GM21786 (cell line): ENCODE measurements at regions not wholly inside any gene's neighbourhood (a gene's known extent, or its start where the extent isn't known, plus 50 kb on each side); places are given as distances from the start of the nearest gene placed in this dataset.
"Not testable (repeated sequence)": the region's sequence is repeated elsewhere in the genome, so short reads cannot be mapped to it uniquely, and the experiment has no call there.

Source experiments
- ATAC-seq: cut with Tn5 transposase; IDR thresholded peaks from one replicate; pipeline ENCODE4 v1.9.1; 2021; ENCODE audit not compliant: unreplicated experiment

GRCh38 chr4:178138491-178138890, 696.3 kb upstream of the AGA start:
- ATAC-seq: no peak

DNA sequence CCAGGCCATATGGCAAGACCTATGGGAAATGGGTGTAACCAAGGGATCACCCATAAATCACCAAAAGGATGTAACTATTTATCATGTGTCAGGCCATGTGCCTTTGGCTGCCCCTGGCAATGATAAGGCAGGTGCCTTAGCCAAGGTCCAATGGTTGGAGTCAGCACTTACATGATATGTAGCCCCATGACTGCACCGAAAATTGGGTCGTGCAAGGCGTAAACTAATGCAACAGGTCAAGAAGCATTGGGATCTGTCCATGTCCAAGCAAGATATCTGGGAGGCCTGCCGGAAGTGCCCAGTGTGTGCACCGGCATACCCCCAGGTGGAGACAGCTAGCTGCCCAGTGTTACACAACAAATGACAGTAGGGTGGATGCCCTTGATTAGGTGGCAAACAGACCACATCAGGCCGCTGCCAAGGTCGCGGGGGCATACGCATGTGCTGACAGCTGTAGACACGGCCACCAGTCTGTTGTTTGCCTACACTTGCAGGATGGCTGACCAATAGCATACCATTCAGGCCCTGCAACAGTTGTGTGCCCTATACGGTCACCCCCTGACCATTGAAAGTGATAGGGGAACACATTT, 698.2 kb upstream of the AGA start:
- ATAC-seq: no peak

GRCh38 chr4:178142724-178143123, 700.5 kb upstream of the AGA start:
- no peak for ATAC-seq

DNA sequence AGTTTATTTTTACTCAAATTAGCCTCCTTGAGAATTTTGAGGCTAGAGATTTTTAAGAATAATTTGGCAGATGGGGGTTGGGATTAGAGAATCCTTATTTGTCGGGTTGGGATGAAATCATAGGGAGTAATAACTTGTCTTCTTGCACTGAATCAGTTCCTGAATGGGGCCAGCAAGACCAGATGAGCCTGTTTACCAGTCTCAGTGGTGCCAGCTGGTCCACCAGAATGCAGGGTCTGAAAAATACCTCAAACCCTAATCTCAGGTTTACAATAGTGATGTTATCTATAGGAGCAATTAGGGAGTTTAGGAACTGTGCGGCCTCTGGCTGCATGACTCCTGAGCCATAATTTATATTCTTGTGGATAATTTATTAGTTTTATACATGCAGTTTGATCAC, 705.9 kb upstream of the AGA start:
- no peak for ATAC-seq

DNA sequence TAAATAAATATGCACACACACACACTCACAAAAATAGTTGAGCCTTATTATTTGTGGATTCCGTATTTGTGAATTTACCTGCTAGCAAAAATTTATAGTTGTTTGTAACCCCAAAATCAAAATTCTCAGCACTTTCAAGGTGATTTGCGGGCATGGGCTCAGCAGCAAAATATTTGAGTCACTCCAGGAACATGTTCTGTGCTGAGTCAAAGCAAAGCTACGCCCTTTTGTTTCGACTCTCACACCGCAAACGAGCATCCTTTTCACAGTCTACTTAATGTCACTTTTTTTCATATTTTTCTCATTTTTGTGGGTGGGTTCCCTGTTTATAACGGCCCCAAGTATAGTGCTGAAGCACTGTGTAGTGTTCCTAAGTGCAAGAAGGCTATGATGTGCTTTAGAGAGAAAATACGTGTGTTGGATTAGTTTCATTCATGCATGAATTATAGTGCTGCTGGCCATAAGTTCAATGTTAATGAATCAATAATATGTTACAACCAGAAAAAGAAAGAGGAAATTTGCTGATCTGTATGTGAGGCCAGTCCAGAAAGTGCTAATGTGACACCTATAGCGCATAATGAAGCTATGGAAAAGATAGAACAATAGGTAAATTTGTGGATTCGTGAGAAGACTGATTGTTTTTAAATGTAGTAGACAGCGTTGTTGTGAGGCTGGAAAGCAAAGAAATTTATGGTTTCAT, 723.2 kb upstream of the AGA start:
- ATAC-seq: no peak

- ATAC-seq: no peak
Observed at GRCh38 chr4:178165951-178166308, 723.7 kb upstream of the AGA start.

DNA sequence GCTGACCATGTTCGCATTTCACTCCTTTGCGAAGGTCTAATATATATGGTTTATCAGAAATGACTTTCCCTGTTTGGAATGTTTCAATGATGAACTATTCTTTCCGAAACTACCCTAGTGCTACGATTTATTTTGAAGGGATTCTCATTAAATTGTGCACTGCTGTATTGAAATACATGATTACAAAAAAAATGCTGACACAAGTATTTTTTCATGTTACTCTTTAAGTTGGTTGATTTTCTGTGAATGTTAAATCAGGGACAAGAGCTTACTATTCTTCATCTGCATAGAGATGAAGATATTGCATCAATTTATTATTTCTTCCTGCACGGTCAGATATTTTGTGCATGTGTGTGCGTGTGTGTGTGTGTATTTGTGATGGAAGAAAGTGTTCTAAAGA, 731.5 kb upstream of the AGA start:
- no peak for ATAC-seq

DNA sequence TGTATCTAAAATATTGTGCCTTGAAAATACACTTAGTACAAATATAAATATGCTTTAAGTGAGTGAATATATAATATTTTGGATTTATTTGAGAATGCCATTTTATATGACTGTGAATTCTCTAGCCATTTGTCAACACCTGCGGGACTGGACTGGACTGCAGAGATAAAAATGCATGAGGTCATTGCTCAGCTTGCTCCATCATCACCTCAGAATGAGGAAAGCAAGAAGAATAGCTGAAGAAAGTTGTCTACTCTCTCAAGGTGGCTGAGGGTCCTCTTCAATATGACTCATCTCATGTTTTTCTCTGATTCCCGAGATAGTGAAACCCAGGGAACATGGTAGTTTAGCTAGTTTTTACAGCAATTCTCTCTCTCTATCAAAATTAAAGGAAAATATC, 732.5 kb upstream of the AGA start:
- ATAC-seq: no peak

DNA sequence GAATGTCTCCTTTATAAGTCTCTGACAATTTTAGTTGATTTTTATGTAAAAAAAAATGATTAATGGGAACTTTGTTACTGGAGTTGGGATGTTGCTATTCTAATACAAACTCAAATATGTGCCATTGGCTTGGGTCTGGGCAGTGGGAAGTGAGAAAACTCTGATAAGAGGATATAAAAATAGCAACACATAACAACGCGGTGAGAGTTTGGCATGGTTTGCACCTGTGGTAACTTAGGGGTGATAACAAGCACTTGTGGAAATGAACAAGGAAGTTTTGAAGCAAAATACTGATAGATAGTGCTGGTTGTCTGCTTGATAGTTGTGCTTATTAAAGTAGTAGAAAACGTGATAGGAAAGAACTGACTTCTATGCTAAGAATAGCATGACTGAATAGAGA, 743.3 kb upstream of the AGA start:
- no peak for ATAC-seq

- no peak for ATAC-seq
Observed at GRCh38 chr4:178192611-178193010, 750.4 kb upstream of the AGA start.

DNA sequence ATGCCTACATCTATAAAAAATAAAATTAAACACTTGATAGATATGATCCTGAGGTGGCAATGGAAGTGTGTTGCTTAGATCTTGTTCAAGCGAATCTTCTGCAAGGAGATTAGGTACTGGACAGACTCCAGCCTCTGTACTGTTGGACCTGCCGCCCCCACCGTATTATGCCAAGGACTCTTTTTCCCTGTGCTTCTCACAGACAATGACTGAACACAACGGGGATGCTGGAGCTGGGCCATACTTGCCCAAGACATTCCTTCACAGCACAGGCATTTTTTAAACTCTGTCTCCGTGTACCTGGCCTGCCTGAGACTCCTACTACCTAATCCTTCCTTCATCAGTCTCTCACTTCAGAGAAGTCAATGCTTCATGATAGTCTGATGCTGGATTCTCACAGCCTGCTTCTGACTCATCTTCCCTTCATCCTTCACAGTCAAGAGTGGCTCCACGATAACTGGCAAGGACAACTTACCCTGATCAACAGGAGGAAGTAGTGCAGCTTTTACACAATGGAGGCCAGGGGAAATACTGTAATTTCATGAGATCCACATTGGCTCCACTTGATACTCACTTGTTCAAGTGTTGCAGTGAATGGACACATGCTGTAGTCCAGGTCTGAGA, 754.6 kb upstream of the AGA start:
- ATAC-seq: no peak

DNA sequence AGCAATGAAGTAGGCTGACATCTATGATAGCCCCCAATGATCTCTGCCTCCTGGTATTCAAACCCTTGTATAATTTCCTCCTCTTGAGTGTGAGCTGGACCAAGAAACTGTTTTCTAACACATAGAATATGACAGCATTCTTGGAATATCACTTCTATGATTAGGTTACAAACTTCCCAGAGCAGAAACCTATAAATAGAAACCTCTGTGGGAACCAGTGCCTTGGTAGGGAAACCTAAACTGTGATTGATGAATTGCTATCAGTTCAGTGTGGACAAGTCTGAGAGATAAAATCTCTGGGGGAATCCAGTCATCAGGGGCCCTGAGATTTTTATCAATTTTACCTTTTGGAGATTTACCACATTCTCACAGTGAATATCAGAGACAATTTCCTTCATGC, 756.5 kb upstream of the AGA start:
- no peak for ATAC-seq

DNA sequence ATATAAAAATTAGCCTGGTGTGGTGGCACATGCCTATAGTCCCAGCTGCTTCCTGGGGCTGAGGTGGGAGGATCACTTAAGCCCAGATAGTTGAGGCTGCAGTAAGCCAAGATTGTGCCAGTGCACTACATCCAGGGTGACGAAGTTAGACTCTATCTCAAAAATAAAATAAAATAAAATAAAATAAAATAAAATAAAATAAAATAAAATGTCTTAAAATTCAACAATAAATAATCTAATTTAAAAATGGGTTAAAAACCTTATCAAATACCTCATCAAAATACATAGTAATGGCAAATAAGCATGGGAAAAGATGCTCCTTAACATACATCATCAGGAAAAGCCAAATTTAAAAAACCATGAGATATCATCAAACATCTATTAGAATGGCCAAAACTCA, 760.2 kb upstream of the AGA start:
- ATAC-seq: no peak

GRCh38 chr4:178205826-178206225, 763.6 kb upstream of the AGA start:
- ATAC-seq: no peak

- no peak for ATAC-seq
Observed at GRCh38 chr4:178215309-178215708, 773.1 kb upstream of the AGA start.

DNA sequence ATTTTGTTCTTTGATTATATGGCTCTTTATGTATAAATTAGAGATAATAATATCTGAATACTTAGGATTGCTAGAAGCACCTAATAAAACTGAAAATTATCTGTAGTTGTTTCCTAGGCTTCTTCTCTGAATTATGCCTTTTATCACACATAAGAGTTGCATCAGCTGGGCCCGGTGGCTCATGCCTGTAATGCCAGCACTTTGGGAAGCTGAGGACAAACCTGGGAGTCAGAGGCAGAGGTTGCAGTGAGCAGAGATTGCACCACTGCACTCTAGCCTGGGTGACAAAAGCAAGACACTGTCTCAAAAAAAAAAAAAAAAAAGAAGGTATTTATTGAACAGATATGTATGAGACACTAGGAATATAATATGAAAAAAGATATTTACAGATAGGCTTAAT, 773.5 kb upstream of the AGA start:
- no peak for ATAC-seq

- ATAC-seq: not testable (repeated sequence)
Observed at GRCh38 chr4:178226421-178226820, 784.2 kb upstream of the AGA start.

- no peak for ATAC-seq
Observed at GRCh38 chr4:178233906-178234305, 791.7 kb upstream of the AGA start.

DNA sequence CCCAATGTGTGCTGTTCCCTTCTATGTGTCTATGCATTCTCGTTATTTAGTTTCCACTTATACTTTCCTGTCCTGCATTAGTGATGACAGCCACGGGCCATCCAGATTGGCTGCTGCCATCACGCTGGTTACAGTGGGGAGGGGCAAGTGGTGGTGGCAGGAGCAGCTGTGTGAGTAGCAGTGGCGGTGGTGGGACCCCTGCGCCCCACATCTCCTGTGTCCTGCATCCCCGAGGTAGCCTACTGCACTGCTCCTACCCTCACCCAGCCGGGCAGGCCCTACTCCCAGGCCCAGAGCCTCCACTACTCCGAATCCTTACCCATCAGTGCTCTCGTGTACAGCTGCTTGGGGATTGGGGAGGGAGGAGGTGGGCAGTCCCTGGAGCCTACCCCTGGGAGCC, 798.7 kb upstream of the AGA start:
- ATAC-seq: no peak

- no peak for ATAC-seq
Observed at GRCh38 chr4:178241601-178242118, 799.4 kb upstream of the AGA start.

GRCh38 chr4:178242655-178243054, 800.4 kb upstream of the AGA start:
- no peak for ATAC-seq

- ATAC-seq: no peak
Observed at GRCh38 chr4:178244785-178245184, 802.5 kb upstream of the AGA start.

GRCh38 chr4:178255172-178255571, 812.9 kb upstream of the AGA start:
- no peak for ATAC-seq
